ENCODE measurements at regions not wholly inside any gene's neighbourhood (a gene's known extent, or its start where the extent isn't known, plus 50 kb on each side); places are given as distances from the start of the nearest gene placed in this dataset.

DNA sequence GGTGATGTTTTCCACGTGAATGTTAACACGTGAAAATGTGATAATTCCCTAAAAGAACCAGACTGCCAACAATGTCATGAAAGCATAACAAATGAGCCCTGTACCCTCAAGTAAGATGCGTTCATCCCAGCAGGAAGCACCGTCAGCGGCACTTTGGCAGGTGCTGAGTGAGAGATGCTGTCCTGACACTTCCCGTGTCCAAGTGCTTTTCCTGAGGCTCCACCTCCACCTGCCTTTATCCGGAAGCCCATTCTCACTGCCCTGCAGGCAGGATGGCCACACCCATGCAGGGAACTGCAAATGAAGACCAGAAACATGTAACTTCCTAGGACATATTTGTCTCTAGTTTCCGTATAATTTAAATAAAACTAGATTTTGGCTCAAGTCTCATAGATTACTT, 238.0 kb upstream of the IRX2 start:
- H3K18ac ChIP-seq (ENCODE audit: extremely low read depth, low read length) = no peak overlapping the region
- H3K4me3 ChIP-seq (ENCODE audit: extremely low read depth in 1 of 4, insufficient read depth in 2 of 4, low read depth in 3 of 4, low read length in 4 of 4) = no peak overlapping the region
- H4K8ac ChIP-seq (ENCODE audit: extremely low read depth, insufficient read depth, low read length) = no peak overlapping the region
- TF ChIP-seq RBBP5 (IDR thresholded peaks at IDR 0.05; ENCODE audit: borderline replicate concordance, low read depth, low read length) (no peak), HDAC2 (IDR thresholded peaks at IDR 0.05; ENCODE audit: borderline replicate concordance in 1 of 2, low read depth in 2 of 2, low read length in 2 of 2) (no peak), CEBPB (IDR thresholded peaks at IDR 0.05; ENCODE audit: low read depth, low read length) (no peak), CHD2 (IDR thresholded peaks at IDR 0.05; ENCODE audit: low read length) (no peak), CREB1 (IDR thresholded peaks at IDR 0.05) (no peak)
- TF ChIP-seq, protein P1, sequence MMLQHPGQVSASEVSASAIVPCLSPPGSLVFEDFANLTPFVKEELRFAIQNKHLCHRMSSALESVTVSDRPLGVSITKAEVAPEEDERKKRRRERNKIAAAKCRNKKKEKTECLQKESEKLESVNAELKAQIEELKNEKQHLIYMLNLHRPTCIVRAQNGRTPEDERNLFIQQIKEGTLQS (IDR thresholded peaks at IDR 0.05; ENCODE audit: insufficient read depth, low read depth, low read length) = no peak
- TF ChIP-seq, protein P2, sequence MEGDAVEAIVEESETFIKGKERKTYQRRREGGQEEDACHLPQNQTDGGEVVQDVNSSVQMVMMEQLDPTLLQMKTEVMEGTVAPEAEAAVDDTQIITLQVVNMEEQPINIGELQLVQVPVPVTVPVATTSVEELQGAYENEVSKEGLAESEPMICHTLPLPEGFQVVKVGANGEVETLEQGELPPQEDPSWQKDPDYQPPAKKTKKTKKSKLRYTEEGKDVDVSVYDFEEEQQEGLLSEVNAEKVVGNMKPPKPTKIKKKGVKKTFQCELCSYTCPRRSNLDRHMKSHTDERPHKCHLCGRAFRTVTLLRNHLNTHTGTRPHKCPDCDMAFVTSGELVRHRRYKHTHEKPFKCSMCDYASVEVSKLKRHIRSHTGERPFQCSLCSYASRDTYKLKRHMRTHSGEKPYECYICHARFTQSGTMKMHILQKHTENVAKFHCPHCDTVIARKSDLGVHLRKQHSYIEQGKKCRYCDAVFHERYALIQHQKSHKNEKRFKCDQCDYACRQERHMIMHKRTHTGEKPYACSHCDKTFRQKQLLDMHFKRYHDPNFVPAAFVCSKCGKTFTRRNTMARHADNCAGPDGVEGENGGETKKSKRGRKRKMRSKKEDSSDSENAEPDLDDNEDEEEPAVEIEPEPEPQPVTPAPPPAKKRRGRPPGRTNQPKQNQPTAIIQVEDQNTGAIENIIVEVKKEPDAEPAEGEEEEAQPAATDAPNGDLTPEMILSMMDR (IDR thresholded peaks at IDR 0.05; ENCODE audit: control extremely low read depth in 1 of 3, insufficient read depth in 1 of 3, low read depth in 1 of 3, low read length in 3 of 3) = no peak
- no peaks in the 10 kb centered on the region for H3K27me3 ChIP-seq (replicated peaks in 1 of 4; ENCODE audit: control insufficient read depth in 3 of 4, extremely low read depth in 1 of 4, insufficient read depth in 3 of 4, low read length in 3 of 4)
- FAIRE-seq (no peak), DNase-seq (ENCODE audit: low read depth in 1 of 2, low spot score in 2 of 2) (no peak)
- H2BK15ac ChIP-seq (ENCODE audit: low read length) = no peak overlapping the region
- no peak overlapping the region for H2BK5ac ChIP-seq (ENCODE audit: low read depth, low read length)
- H4K20me1 ChIP-seq (replicated peaks in 1 of 2; ENCODE audit: control insufficient read depth in 1 of 2, insufficient read depth in 2 of 2, low read length in 2 of 2) = no peaks in the 10 kb centered on the region
- H2BK12ac ChIP-seq (ENCODE audit: low read depth, low read length) = no peak overlapping the region
- ChIA-PET CTCF (ENCODE audit: partially characterized antibody) (no interaction called here), POLR2A (ENCODE audit: partially characterized antibody) (no interaction called here)
- no peak overlapping the region for H2BK20ac ChIP-seq (ENCODE audit: low read length)
- no peak overlapping the region for H3K4me2 ChIP-seq (ENCODE audit: insufficient read depth in 1 of 2, low read depth in 2 of 2, low read length in 2 of 2)
- H3K14ac ChIP-seq (ENCODE audit: insufficient read length) = no peak overlapping the region
- H4K91ac ChIP-seq (replicated peaks; ENCODE audit: insufficient read length, low read length) = no peak overlapping the region
- H3K27ac ChIP-seq (ENCODE audit: low read depth, low read length) = no peak overlapping the region
- H3K36me3 ChIP-seq (ENCODE audit: control insufficient read depth in 2 of 4, insufficient read depth in 4 of 4, low read length in 3 of 4) = no peaks in the 10 kb centered on the region
- H3K9ac ChIP-seq (replicated peaks in 1 of 4; ENCODE audit: extremely low read depth in 1 of 4, low read depth in 3 of 4, low read length in 3 of 4) = no peak overlapping the region; a peak in 1 of 7 replicates
- no peak overlapping the region for H2AK5ac ChIP-seq (ENCODE audit: low read depth, low read length)
- H3K4me1 ChIP-seq (replicated peaks in 1 of 4; ENCODE audit: control insufficient read depth in 3 of 4, insufficient read depth in 4 of 4, low read length in 3 of 4) = 0 out of 7 replicates have a peak, but pooled peaks cover 0 to 2% (median 0%) of the 10 kb centered on the region in 4 experiments
- no peak overlapping the region for H3K23ac ChIP-seq (ENCODE audit: insufficient read length)
- H3K9me3 ChIP-seq (ENCODE audit: insufficient read depth in 2 of 2, low read depth in 1 of 2, low read length in 1 of 2) = no peaks in the 10 kb centered on the region
- WGBS, 2 experiments (ENCODE audit: extremely low coverage in 1 of 2, insufficient coverage in 1 of 2, insufficient read length in 1 of 2, insufficient replicate concordance in 2 of 2, low coverage in 1 of 2, low lambda C conversion rate in 2 of 2, missing lambda C conversion rate in 1 of 2) = 72% methylated on average over 8 of the region's 8 CpGs; no CpG with 5 or more reads in 1 of the 2 experiments
- no peak overlapping the region for H3K56ac ChIP-seq (replicated peaks; ENCODE audit: insufficient read length, low read depth, low read length)
- no peak overlapping the region for H2BK120ac ChIP-seq (replicated peaks; ENCODE audit: low read depth, low read length)
- no peak overlapping the region for H3K4ac ChIP-seq (replicated peaks; ENCODE audit: insufficient read length, low read depth, low read length)
- H2AFZ ChIP-seq (ENCODE audit: low read length) = no peak overlapping the region
- no peaks in the 10 kb centered on the region for H3K23me2 ChIP-seq (ENCODE audit: low read depth, low read length)
- H3K79me2 ChIP-seq (ENCODE audit: control insufficient read depth in 1 of 2, insufficient read depth in 2 of 2, low read length in 2 of 2) = no peaks in the 10 kb centered on the region
- H4K5ac ChIP-seq (ENCODE audit: insufficient read length, low read depth, low read length) = no peak overlapping the region
- no peaks in the 10 kb centered on the region for H3K79me1 ChIP-seq (ENCODE audit: low read depth, low read length)
